Astrocyte (in vitro differentiated cells and primary cell): ENCODE measurements at regions not wholly inside any gene's neighbourhood (a gene's known extent, or its start where the extent isn't known, plus 50 kb on each side); places are given as distances from the start of the nearest gene placed in this dataset.

ENCODE experiments used
- CTCF ChIP-seq: IDR thresholded peaks from 2 replicates; pipeline ENCODE4 v1.5.1; 2011; ENCODE audit warnings: low read depth, mild to moderate bottlenecking, inconsistent platforms, low read length, moderate library complexity; ENCODE audit not compliant: insufficient read depth
- EZH2 ChIP-seq: IDR thresholded peaks from 2 replicates; pipeline ENCODE4 v1.6.1; 2012; ENCODE audit warnings: mild to moderate bottlenecking, low read length, inconsistent platforms; ENCODE audit not compliant: insufficient read depth

- TF ChIP-seq CTCF (no peak), EZH2 (no peak)
Measured at GRCh38 chr10:64316416-64316815, 795.2 kb downstream of the REEP3 start.
